GM21576 (cell line): ENCODE measurements at regions not wholly inside any gene's neighbourhood (a gene's known extent, or its start where the extent isn't known, plus 50 kb on each side); places are given as distances from the start of the nearest gene placed in this dataset.
"Not testable (repeated sequence)": the region's sequence is repeated elsewhere in the genome, so short reads cannot be mapped to it uniquely, and the experiment has no call there.

Experiments
- ATAC-seq: cut with Tn5 transposase; IDR thresholded peaks from one replicate; pipeline ENCODE4 v1.9.1; 2021; ENCODE audit warnings: mild to moderate bottlenecking, moderate library complexity; ENCODE audit not compliant: unreplicated experiment

- ATAC-seq = no peak
Measured at GRCh38 chr3:191644291-191644690, 183.3 kb downstream of the PYDC2 start.

DNA sequence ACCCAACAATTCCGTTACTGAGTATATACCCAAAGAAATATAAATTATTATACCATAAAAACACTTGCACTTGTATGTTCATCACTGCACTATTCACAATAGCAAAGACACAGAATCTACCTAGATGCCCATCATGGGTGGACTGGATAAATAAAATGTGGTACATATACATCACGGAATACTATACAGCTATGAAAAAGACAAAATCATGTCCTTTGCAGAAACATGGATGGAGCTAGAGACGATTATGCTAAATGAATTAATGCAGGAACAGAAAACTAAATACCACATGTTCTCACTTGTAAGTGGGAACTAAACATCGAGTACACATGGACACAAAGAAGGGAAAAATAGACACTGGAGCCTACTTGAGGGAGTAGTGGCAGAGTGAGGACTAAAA is 185.3 kb downstream of the PYDC2 start:
- ATAC-seq = no peak

- ATAC-seq = no peak
Measured at GRCh38 chr3:191648787-191649186, 187.8 kb downstream of the PYDC2 start.

DNA sequence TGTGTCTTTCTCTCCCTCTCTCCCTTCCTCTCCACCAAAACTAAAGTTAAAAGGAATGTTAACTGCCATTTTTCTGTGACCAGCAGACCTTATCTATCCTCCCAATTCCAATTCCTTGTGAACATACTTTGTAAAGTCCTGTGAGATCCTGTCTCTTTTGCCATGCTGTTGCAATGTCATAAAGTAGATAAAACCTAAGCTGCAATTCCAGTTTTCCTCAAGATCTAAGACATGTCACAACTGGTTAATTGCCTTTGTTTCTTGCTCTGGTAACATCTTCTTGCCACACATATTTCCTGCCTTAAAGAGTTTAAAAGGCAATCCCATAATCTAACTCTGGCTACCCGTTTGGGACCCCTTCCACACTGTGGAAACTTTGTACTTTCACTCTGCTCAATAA is 188.7 kb downstream of the PYDC2 start:
- no peak for ATAC-seq

DNA sequence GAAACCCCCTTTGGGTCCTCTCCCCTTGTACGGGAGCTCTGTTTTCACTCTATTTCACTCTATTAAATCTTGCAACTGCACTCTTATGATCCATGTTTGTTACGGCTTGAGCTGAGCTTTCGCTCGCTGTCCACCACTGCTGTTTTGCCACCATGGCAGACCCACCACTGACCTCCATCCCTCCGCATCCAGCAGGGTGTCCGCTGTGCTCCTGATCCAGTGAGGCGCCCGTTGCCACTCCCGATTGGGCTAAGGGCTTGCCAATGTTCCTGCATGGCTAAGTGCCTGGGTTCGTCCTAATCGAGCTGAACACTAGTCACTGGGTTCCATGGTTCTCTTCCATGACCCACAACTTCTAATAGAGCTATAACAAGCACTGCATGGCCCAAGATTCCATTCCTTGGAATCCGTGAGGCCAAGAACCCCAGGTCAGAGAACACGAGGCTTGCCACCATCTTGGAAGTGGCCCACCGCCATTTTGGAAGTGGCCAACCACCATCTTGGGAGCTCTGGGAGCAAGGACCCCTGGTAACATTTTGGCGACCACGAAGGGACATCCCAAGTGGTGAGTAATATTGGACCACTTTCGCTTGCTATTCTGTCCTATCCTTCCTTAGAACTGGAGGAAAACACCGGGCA is 197.9 kb downstream of the PYDC2 start:
- ATAC-seq = not testable (repeated sequence)

GRCh38 chr3:191662150-191662549 is 201.2 kb downstream of the PYDC2 start:
- ATAC-seq = not testable (repeated sequence)

DNA sequence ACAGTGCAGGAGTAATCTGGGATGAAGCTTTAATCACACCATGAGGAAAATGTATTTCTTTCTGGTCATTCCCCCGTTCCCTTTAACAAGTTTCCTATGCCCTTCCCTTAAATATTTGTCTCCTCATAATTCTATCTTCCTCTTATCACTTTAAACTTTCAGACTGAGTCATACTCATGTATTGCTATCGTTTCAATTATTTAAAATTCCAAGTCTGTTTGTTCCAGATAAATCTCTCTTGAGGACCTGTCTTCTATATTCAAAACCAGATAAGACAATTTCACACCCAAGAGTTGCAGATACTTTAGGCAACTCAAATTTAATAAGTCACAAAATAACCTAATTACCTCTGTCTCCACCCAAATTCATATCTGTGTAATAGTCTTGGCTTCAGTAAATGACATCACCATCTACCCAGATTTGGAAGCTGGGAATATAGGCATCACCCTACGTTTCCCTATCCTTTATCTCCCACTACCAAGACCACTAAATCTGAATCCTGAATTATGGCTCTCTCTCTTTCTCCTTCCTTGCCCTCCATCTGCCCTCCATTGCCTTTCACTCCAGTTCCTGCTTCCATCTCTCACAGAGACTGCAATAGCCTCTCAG is 220.1 kb downstream of the PYDC2 start:
- no peak for ATAC-seq

- ATAC-seq = no peak
Measured at GRCh38 chr3:191682961-191683360, 222.0 kb downstream of the PYDC2 start.

GRCh38 chr3:191686626-191687025 is 225.7 kb downstream of the PYDC2 start:
- ATAC-seq = no peak

GRCh38 chr3:191688756-191689433 is 227.9 kb downstream of the PYDC2 start:
- no peak for ATAC-seq

DNA sequence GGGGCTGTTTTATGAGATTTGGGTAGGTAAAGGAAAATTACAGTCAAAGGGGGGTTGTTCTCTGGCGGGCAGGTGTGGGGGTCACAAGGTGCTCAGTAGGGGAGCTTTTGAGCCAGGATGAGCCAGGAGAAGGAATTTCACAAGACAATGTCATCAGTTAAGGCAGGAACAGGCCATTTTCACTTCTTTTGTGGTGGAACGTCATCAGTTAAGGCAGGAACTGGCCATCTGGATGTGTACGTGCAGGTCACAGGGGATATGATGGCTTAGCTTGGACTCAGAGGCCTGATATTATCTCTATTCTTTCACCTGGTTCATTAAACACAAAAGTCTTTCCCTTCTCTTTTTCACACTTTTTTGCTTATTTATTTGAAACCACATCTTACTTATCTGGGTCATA is 230.2 kb downstream of the PYDC2 start:
- ATAC-seq = not testable (repeated sequence)

- no peak for ATAC-seq
Measured at GRCh38 chr3:191695131-191695814, 234.3 kb downstream of the PYDC2 start.

GRCh38 chr3:191695815-191696153 is 234.8 kb downstream of the PYDC2 start:
- no peak for ATAC-seq

DNA sequence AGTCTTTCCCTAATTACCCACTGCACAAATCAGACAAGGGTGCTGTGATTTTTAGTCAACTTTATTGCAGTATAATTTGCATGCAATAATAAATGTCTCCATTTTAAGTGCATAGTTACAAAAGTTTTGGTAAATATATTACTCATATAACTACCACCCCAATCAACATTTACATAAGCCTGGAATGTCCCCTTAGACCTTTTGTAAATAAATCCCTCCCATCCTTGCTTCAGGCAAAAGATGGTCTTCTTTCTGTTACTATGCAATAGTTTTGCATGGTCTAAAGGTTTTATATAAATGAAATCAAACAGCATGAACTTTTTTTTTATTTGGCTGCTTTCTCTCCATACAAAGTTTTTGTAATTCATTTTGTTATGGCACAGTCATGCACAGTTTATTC is 235.4 kb downstream of the PYDC2 start:
- no peak for ATAC-seq

GRCh38 chr3:191699546-191699945 is 238.6 kb downstream of the PYDC2 start:
- ATAC-seq = no peak

- ATAC-seq = no peak
Measured at GRCh38 chr3:191702121-191702520, 241.2 kb downstream of the PYDC2 start.

DNA sequence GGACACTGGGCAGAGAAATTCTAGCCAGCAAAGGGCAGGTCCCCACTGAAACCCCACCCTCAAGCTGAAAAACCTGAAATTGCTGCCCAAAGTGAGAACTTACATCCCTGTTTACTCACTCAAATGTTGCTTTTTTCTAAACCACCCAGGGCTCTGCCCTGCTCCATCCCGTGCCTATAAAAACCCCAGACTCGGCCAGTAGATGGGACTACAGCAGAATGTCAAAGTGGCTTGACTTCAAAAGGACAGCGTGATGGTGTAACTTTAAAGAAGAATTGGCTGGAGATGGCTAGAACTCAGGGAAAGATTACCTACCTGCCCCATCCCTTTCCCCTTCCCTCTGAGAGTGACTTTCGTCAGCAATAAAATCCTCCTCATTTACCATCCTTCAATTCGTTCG is 246.9 kb downstream of the PYDC2 start:
- ATAC-seq = no peak

- ATAC-seq = no peak
Measured at GRCh38 chr3:191715585-191715984, 254.6 kb downstream of the PYDC2 start.

GRCh38 chr3:191721390-191721861 is 260.5 kb downstream of the PYDC2 start:
- no peak for ATAC-seq

DNA sequence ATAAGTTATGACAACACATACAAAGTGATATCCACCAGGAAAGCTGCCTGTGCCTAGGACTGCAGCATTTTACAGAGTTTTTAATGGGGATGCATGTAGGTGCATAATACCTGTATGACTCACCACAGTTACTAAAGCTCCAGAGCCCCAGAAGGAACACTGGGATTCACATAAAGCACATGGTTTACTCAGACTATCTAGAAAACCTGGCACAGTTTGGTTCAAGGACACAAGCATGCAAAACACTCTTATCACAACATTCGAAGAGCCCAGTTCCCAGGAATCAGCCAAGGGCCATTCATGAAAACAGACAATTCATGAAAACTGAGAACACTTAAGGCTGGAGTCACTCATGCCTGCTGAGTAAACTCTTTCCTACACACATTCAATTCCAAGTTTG is 261.0 kb downstream of the PYDC2 start:
- ATAC-seq = no peak

GRCh38 chr3:191727338-191727737 is 266.4 kb downstream of the PYDC2 start:
- ATAC-seq = no peak

DNA sequence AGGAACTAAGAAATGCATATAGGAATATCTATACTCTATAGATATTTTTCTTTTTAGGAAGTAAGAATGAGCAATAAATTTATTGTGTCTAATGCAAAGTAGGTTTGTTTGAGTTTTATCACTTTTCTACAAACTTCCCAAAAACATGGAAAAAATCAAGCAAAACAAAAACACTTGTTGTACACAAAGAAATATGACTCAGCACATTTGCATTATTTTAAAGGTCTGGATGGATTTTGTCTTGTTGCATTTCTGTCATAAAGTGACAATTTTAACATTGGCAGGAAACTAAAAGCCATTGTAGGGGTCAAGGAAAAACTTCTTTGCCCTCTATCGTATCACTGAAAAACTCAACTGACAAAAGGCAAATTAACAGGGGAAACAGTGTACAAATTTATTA is 267.2 kb downstream of the PYDC2 start:
- ATAC-seq = no peak
